LNCaP clone FGC (cell line): ENCODE measurements at regions not wholly inside any gene's neighbourhood (a gene's known extent, or its start where the extent isn't known, plus 50 kb on each side); places are given as distances from the start of the nearest gene placed in this dataset.

Source experiments
- DNase-seq: peaks from one replicate; pipeline ENCODE4 v3.0.0-alpha.2; 2011; ENCODE audit warnings: low read depth
- H3K4me3 ChIP-seq: 2 replicates; pipeline ENCODE4 v1.5.1; 2011; ENCODE audit warnings: mild to moderate bottlenecking, low read depth, low read length, control low read depth
- CTCF ChIP-seq: IDR thresholded peaks from 2 replicates; pipeline ENCODE4 v1.5.1; 2012; ENCODE audit warnings: mild to moderate bottlenecking; ENCODE audit not compliant: control insufficient read depth, insufficient read depth; ENCODE audit errors: extremely low read depth

- TF ChIP-seq CTCF = no peak
- DNase-seq = no peak
- no peak overlapping the region for H3K4me3 ChIP-seq
Measured at GRCh38 chr1:118786454-118787155, 201.5 kb downstream of the TBX15 start.

GRCh38 chr1:118785246-118785645, 202.9 kb downstream of the TBX15 start:
- DNase-seq = no peak
- TF ChIP-seq CTCF = no peak
- no peak overlapping the region for H3K4me3 ChIP-seq

- peak; percentile 13 for DNase-seq
- no peak overlapping the region for H3K4me3 ChIP-seq
- no peak for TF ChIP-seq CTCF
Measured at GRCh38 chr1:118783095-118783758, 204.9 kb downstream of the TBX15 start.

- H3K4me3 ChIP-seq = no peak overlapping the region
- no peak for TF ChIP-seq CTCF
- DNase-seq = no peak
Measured at GRCh38 chr1:118773656-118774055, 214.5 kb downstream of the TBX15 start.

GRCh38 chr1:118767971-118768370, 220.2 kb downstream of the TBX15 start:
- DNase-seq = no peak
- TF ChIP-seq CTCF = no peak
- H3K4me3 ChIP-seq = no peak overlapping the region

- no peak for DNase-seq
- H3K4me3 ChIP-seq = no peak overlapping the region
- no peak for TF ChIP-seq CTCF
Measured at GRCh38 chr1:118753976-118754375, 234.2 kb downstream of the TBX15 start.
